ENCODE measurements at regions not wholly inside any gene's neighbourhood (a gene's known extent, or its start where the extent isn't known, plus 50 kb on each side); places are given as distances from the start of the nearest gene placed in this dataset.

- Histone ChIP-seq H3K4me1 (no peaks in the 10 kb centered on the region), H3K4me3 (ENCODE audit: low read depth, low read length) (no peak overlapping the region), H3K9me3 (no peaks in the 10 kb centered on the region), H3K36me3 (no peaks in the 10 kb centered on the region), H3K27me3 (no peaks in the 10 kb centered on the region)
- no peak for DNase-seq
- no peak for TF ChIP-seq CTCF (IDR thresholded peaks at IDR 0.05; ENCODE audit: low read depth, low read length)
Measured at GRCh38 chr21:23307065-23307464, 2300.2 kb downstream of the MRPL39 start.

GRCh38 chr21:23292292-23292691 is 2294.1 kb downstream of the NCAM2 start:
- Histone ChIP-seq H3K4me3 (ENCODE audit: low read depth, low read length) (no peak overlapping the region), H3K27me3 (no peaks in the 10 kb centered on the region), H3K9me3 (no peaks in the 10 kb centered on the region), H3K4me1 (no peaks in the 10 kb centered on the region), H3K36me3 (no peaks in the 10 kb centered on the region)
- DNase-seq, result no peak
- TF ChIP-seq CTCF (IDR thresholded peaks at IDR 0.05; ENCODE audit: low read depth, low read length), result no peak

DNA sequence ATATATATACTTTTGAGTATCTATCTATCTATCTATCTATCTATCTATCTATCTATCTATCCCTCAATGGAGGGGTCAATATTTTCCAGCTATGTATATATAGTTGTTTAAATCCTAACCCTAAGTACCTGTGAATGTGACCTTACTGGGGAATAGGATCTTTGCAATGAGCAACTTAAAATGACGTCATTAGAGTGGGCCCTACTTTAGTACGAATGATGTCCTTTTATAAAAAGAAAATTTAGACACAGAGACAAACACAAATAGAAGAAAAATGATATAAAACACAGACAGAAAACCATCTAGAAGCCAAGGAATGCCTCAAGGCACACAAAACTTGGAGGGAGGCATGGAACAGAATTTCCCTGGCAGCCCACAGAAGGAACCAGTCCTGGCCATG is 2283.7 kb downstream of the NCAM2 start:
- no peaks in the 10 kb centered on the region for H3K27me3 ChIP-seq
- no peak overlapping the region for H3K4me3 ChIP-seq (ENCODE audit: low read depth, low read length)
- no peak for DNase-seq
- TF ChIP-seq CTCF (IDR thresholded peaks at IDR 0.05; ENCODE audit: low read depth, low read length), result no peak
- no peaks in the 10 kb centered on the region for H3K4me1 ChIP-seq
- no peaks in the 10 kb centered on the region for H3K9me3 ChIP-seq
- H3K36me3 ChIP-seq, result no peaks in the 10 kb centered on the region

DNA sequence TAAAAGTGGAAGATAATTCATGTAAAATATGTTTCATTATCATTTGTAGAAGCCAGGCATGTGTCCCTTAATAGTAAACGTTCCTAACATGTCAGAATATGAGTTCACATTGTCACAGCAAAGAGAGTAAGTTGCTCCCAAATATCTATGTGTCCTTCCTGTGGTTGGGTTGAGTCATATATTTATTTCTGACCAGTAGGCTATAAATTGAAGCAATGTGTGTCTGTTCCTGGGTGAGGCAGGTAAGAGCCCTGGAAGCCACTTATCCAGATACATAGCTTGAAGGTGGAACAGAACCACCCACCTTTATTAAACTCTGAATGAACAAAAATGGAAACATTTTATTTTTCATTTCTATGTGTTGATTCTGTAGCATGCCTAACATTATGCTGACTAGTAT is 2251.6 kb downstream of the NCAM2 start:
- no peak for DNase-seq
- no peaks in the 10 kb centered on the region for H3K4me1 ChIP-seq

DNA sequence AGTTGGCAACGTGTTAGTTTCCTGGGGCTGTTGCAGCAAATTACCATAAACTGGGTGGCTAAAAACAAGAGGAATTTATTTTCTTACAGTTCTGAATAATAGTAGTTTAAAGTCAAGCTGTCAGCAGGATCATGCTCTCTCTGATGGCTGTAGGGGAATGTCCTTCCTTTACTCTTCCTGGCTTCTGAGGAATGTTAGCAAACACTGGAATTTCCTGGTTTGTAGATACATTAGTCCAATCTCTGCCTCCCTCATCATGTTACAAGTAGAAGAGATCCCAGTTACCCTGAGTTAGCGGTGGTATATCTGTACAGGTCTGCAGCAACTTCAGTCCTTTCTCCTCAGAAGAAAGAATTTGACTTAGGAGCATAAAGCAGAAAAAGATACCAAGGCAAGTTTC is 2249.1 kb downstream of the NCAM2 start:
- no peaks in the 10 kb centered on the region for H3K4me1 ChIP-seq
- no peak for DNase-seq
- no peak overlapping the region for H3K4me3 ChIP-seq (ENCODE audit: low read depth, low read length)
- no peaks in the 10 kb centered on the region for H3K27me3 ChIP-seq
- H3K9me3 ChIP-seq, result no peaks in the 10 kb centered on the region
- no peaks in the 10 kb centered on the region for H3K36me3 ChIP-seq
- TF ChIP-seq CTCF (IDR thresholded peaks at IDR 0.05; ENCODE audit: low read depth, low read length), result no peak

More for the DNA sequence above, 2251.6 kb downstream of the NCAM2 start:
- H3K4me3 ChIP-seq (ENCODE audit: low read depth, low read length), result no peak overlapping the region
- H3K27me3 ChIP-seq, result no peaks in the 10 kb centered on the region
- TF ChIP-seq CTCF (IDR thresholded peaks at IDR 0.05; ENCODE audit: low read depth, low read length), result no peak
- no peaks in the 10 kb centered on the region for H3K9me3 ChIP-seq
- H3K36me3 ChIP-seq, result no peaks in the 10 kb centered on the region

DNA sequence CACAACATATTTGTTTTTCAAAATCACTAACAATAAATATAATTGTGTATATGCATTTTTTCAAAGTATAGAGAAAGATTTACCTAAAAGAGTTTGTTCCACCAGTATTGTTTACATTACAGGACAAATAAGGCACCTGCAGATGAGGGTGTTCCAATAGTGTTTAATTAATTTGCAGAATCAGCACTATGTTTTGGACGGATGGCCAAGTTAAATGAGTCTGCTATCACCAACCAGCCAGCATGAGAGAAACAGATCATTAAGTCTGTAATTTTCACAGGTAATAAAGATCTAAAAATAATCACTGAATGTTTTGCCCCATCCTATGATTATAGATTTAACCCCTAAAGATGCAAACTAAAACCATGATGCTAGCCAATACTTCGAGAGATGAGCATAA is 2247.0 kb downstream of the NCAM2 start:
- TF ChIP-seq CTCF (IDR thresholded peaks at IDR 0.05; ENCODE audit: low read depth, low read length), result no peak
- no peaks in the 10 kb centered on the region for H3K36me3 ChIP-seq

More for the DNA sequence above, 2247.0 kb downstream of the NCAM2 start:
- Histone ChIP-seq H3K4me1 (no peaks in the 10 kb centered on the region), H3K27me3 (no peaks in the 10 kb centered on the region), H3K4me3 (ENCODE audit: low read depth, low read length) (no peak overlapping the region), H3K9me3 (no peaks in the 10 kb centered on the region)
- DNase-seq, result no peak
